Endothelial cell of umbilical vein (primary cell): ENCODE measurements at regions not wholly inside any gene's neighbourhood (a gene's known extent, or its start where the extent isn't known, plus 50 kb on each side); places are given as distances from the start of the nearest gene placed in this dataset.

ENCODE experiments used
- BruUV-seq: library from RNA; stranded (reverse); fragments of 400-500 nt; replicated peaks from 2 replicates; lab custom pipeline; 2021; lab: Mats Ljungman, UMichigan
- CTCF ChIA-PET: fragments of 300-600, 350-600 bp; sonication (Branson Sonifier 250); formaldehyde crosslinking; loops from one replicate; lab custom pipeline; 2021; ENCODE audit warnings: antibody characterized with exemption, inconsistent platforms; lab: Charles Lee
- POLR2A ChIA-PET: fragments of 300-600, 350-600 bp; sonication (Branson Sonifier 250); formaldehyde crosslinking; loops from one replicate; lab custom pipeline; 2021; ENCODE audit warnings: antibody characterized with exemption, inconsistent platforms; lab: Charles Lee
- DNase-seq: peaks from one replicate; pipeline ENCODE4 v3.0.0-alpha.2; 2011; ENCODE audit warnings: low read depth, low spot score
- FAIRE-seq: peaks from 2 replicates; lab custom pipeline; 2011; peaks lifted over from hg19 to GRCh38; lab: Jason Lieb, UNC
- H2AFZ ChIP-seq: 2 replicates; pipeline ENCODE4 v1.6.0; 2012; ENCODE audit warnings: low read depth, low read length, control low read depth, inconsistent platforms
- H3K27ac ChIP-seq: 2 replicates; pipeline ENCODE4 v1.5.1; 2011; ENCODE audit warnings: low read depth, mild to moderate bottlenecking, control low read depth, low read length, moderate library complexity; ENCODE audit not compliant: insufficient read depth
- H3K27me3 ChIP-seq, 2 experiments: 2 replicates each; pipeline versions ENCODE4 v1.6.0 to v1.6.1; 2011; ENCODE audit warnings: low read length in 2 of 2, mixed read lengths in 1 of 2; ENCODE audit not compliant: control insufficient read depth in 2 of 2, insufficient read depth in 2 of 2
- H3K36me3 ChIP-seq, 2 experiments: 2 replicates in 1 of 2; 3 replicates in 1 of 2; pipeline ENCODE4 v1.5.1; 2011; ENCODE audit warnings: low read length in 2 of 2, mild to moderate bottlenecking in 1 of 2, moderate library complexity in 1 of 2; ENCODE audit not compliant: control insufficient read depth in 2 of 2, insufficient read depth in 2 of 2; ENCODE audit errors: extremely low read depth in 1 of 2
- H3K4me1 ChIP-seq: 3 replicates; pipeline ENCODE4 v1.5.1; 2011; ENCODE audit warnings: mild to moderate bottlenecking, low read length; ENCODE audit not compliant: control insufficient read depth, insufficient read depth; ENCODE audit errors: extremely low read depth
- H3K4me2 ChIP-seq: 2 replicates; pipeline ENCODE4 v1.6.1; 2011; ENCODE audit warnings: low read length, control low read depth, mixed read lengths; ENCODE audit not compliant: insufficient read depth
- H3K4me3 ChIP-seq, 3 experiments: fragments of 200-600 bp in 1 of 3; sonication (generic), shearing (Covaris generic) in 1 of 3; replicated peaks in 1 of 3; 2 replicates each; pipeline ENCODE4 v1.5.1; 2011 to 2016; ENCODE audit warnings: control low read depth in 3 of 3, low read length in 3 of 3, mild to moderate bottlenecking in 2 of 3, inconsistent platforms in 1 of 3, low read depth in 1 of 3, moderate library complexity in 1 of 3; ENCODE audit not compliant: insufficient read depth in 1 of 3
- H3K79me2 ChIP-seq: 2 replicates; pipeline ENCODE4 v1.6.0; 2012; ENCODE audit warnings: low read length, inconsistent platforms; ENCODE audit not compliant: control insufficient read depth, insufficient read depth
- H3K9ac ChIP-seq: replicated peaks from 2 replicates; pipeline ENCODE3; 2011; ENCODE audit warnings: low read length, control low read depth; ENCODE audit not compliant: insufficient read depth; ENCODE audit errors: extremely low read depth
- H3K9me1 ChIP-seq: replicated peaks from 3 replicates; pipeline ENCODE4 v1.6.0; 2011; ENCODE audit warnings: mild to moderate bottlenecking, low read length; ENCODE audit not compliant: control insufficient read depth, insufficient read depth; ENCODE audit errors: extremely low read depth
- H3K9me3 ChIP-seq: replicated peaks from 2 replicates; pipeline ENCODE4 v1.5.1; 2012; ENCODE audit warnings: low read length, inconsistent platforms; ENCODE audit not compliant: control insufficient read depth, insufficient read depth
- H4K20me1 ChIP-seq: replicated peaks from 2 replicates; pipeline ENCODE3; 2011; ENCODE audit warnings: mild to moderate bottlenecking, low read length; ENCODE audit not compliant: control insufficient read depth, insufficient read depth; ENCODE audit errors: extremely low read depth
- CTCF ChIP-seq, 2 donors: IDR thresholded peaks; 1 replicate in 1 of 2; 2 replicates in 1 of 2; pipeline ENCODE4 v1.5.1; 2011; ENCODE audit warnings: low read length in 2 of 2, mild to moderate bottlenecking in 2 of 2, moderate library complexity in 2 of 2, control low read depth in 1 of 2, inconsistent platforms in 1 of 2, low read depth in 1 of 2; ENCODE audit not compliant: insufficient read depth in 1 of 2; ENCODE audit errors: extremely low read depth in 1 of 2
- EZH2 ChIP-seq: IDR thresholded peaks from 2 replicates; pipeline ENCODE4 v1.6.1; 2012; ENCODE audit warnings: borderline replicate concordance, low read depth, mild to moderate bottlenecking, moderate library complexity, low read length, inconsistent platforms; ENCODE audit not compliant: severe bottlenecking
- FOS ChIP-seq: IDR thresholded peaks from 2 replicates; pipeline ENCODE4 v1.6.1; 2011; ENCODE audit warnings: mild to moderate bottlenecking, low read length, moderate library complexity, borderline replicate concordance; ENCODE audit not compliant: insufficient read depth
- GATA2 ChIP-seq: IDR thresholded peaks from 2 replicates; pipeline ENCODE4 v1.7.0; 2011; ENCODE audit warnings: low read depth, mild to moderate bottlenecking, moderate library complexity, mixed read lengths, low read length; ENCODE audit not compliant: insufficient read length, insufficient read depth
- JUN ChIP-seq: IDR thresholded peaks from 2 replicates; pipeline ENCODE4 v1.6.1; 2011; ENCODE audit warnings: borderline replicate concordance, low read depth; ENCODE audit not compliant: insufficient read length, insufficient read depth
- MAX ChIP-seq: IDR thresholded peaks from 2 replicates; pipeline ENCODE4 v1.6.1; 2011; ENCODE audit not compliant: insufficient read depth, insufficient read length
- MYC ChIP-seq: IDR thresholded peaks from one replicate; pipeline ENCODE4 v1.6.1; 2011; ENCODE audit warnings: mild to moderate bottlenecking, low read depth, low read length
- POLR2A ChIP-seq: IDR thresholded peaks from 2 replicates; pipeline ENCODE4 v1.6.1; 2012; ENCODE audit warnings: low read depth, mild to moderate bottlenecking, control low read depth, low read length
- POLR2AphosphoS5 ChIP-seq: IDR thresholded peaks from 2 replicates; pipeline ENCODE4 v1.6.1; 2012; ENCODE audit warnings: low read depth, mild to moderate bottlenecking, control low read depth, low read length, moderate library complexity; ENCODE audit not compliant: insufficient read depth
- dilution Hi-C: fragments of 300-500 bp; cut with MboI; formaldehyde crosslinking; loops from one replicate; pipeline ENCODE4 v1.15.0; 2019; ENCODE audit warnings: low sequenced_read_pairs; ENCODE audit not compliant: extremely low pct_ligation_motif_present
- intact Hi-C: fragments of 100-400 bp; cut with micrococcal nuclease; formaldehyde crosslinking; loops from one replicate; pipeline ENCODE4 v1.10.0; 2022

GRCh38 chr3:63207066-63207590 is 71.0 kb upstream of the SYNPR start:
- H3K36me3 ChIP-seq, result no peaks in the 10 kb centered on the region
- TF ChIP-seq MYC (no peak), JUN (no peak), POLR2A (no peak), MAX (no peak), GATA2 (no peak)
- no peaks in the 10 kb centered on the region for H3K9me1 ChIP-seq
- no peak overlapping the region for H3K4me2 ChIP-seq
- intact Hi-C loops (no loop called here), dilution Hi-C loops (no loop called here)
- ChIA-PET CTCF (no interaction called here), POLR2A (no interaction called here)
- no peak overlapping the region for H3K9ac ChIP-seq
- no TSS peak for BruUV-seq
- H3K79me2 ChIP-seq, result no peaks in the 10 kb centered on the region
- no peak for FAIRE-seq
- DNase-seq, result no peak
- H3K4me1 ChIP-seq, result no peaks in the 10 kb centered on the region
- no peaks in the 10 kb centered on the region for H3K9me3 ChIP-seq
- H3K27ac ChIP-seq, result no peak overlapping the region
- H3K4me3 ChIP-seq, result no peak overlapping the region
- H2AFZ ChIP-seq, result no peak overlapping the region
- no peaks in the 10 kb centered on the region for H4K20me1 ChIP-seq
- H3K27me3 ChIP-seq, result no peaks in the 10 kb centered on the region

- intact Hi-C loops, result loop anchor here (1.0 to 10.0 kb wide), 3 partner anchors 606 to 1026 kb away; no protein-coding TSS in a partner anchor
These were observed 50.0 kb upstream of the SYNPR start for GRCh38 chr3:63228087-63228486.

More at GRCh38 chr3:63228087-63228486, 50.0 kb upstream of the SYNPR start:
- no peaks in the 10 kb centered on the region for H3K36me3 ChIP-seq
- no peaks in the 10 kb centered on the region for H3K9me1 ChIP-seq
- CTCF ChIA-PET, result interaction anchor here (1.4 to 2.2 kb wide), 2 partner anchors 562 to 606 kb away, joined by 11 to 15 read pairs; no protein-coding TSS in a partner anchor
- no peaks in the 10 kb centered on the region for H3K79me2 ChIP-seq
- H3K4me1 ChIP-seq, result no peaks in the 10 kb centered on the region
- no peaks in the 10 kb centered on the region for H3K9me3 ChIP-seq
- no peak for DNase-seq
- no peak overlapping the region for H3K4me3 ChIP-seq
- no peak overlapping the region for H3K4me2 ChIP-seq
- H4K20me1 ChIP-seq, result no peaks in the 10 kb centered on the region
- no peak for FAIRE-seq
- H3K27me3 ChIP-seq, result no peaks in the 10 kb centered on the region
- no TSS peak for BruUV-seq
- H3K9ac ChIP-seq, result no peak overlapping the region
- TF ChIP-seq POLR2AphosphoS5 (no peak), MAX (no peak), EZH2 (no peak), MYC (no peak), FOS (no peak), JUN (no peak), CTCF (IDR thresholded peaks at IDR 0.05; ENCODE audit: extremely low read depth in 1 of 2, insufficient read depth in 1 of 2, low read depth in 1 of 2, low read length in 2 of 2) (no peak), GATA2 (no peak), POLR2A (no peak)
- no peak overlapping the region for H3K27ac ChIP-seq
- POLR2A ChIA-PET, result no interaction called here
- dilution Hi-C loops, result no loop called here
- H2AFZ ChIP-seq, result no peak overlapping the region
